CD4-positive, alpha-beta T cell (primary cell): ENCODE measurements at regions not wholly inside any gene's neighbourhood (a gene's known extent, or its start where the extent isn't known, plus 50 kb on each side); places are given as distances from the start of the nearest gene placed in this dataset.

Source experiments
- ATAC-seq: fragments of 200-7000 bp; cut with Tn5 transposase; one replicate; pipeline ENCODE4 v1.10.0; 2022; ENCODE audit warnings: mild to moderate bottlenecking; ENCODE audit not compliant: poor library complexity
- CTCF ChIA-PET: fragments of 350-600 bp; sonication (Branson Sonifier 250); formaldehyde crosslinking; loops from one replicate; lab custom pipeline; 2021; ENCODE audit warnings: antibody characterized with exemption, inconsistent platforms; lab: Charles Lee
- POLR2A ChIA-PET: fragments of 350-600 bp; sonication (Branson Sonifier 250); formaldehyde crosslinking; loops from one replicate; lab custom pipeline; 2021; ENCODE audit warnings: antibody characterized with exemption, inconsistent platforms; lab: Charles Lee
- DNase-seq, 14 experiments: peaks; one replicate each; pipeline ENCODE4 v3.0.0-alpha.2; 2013 to 2020; ENCODE audit warnings: mixed read lengths in 2 of 14
- H3K27ac ChIP-seq, 2 donors: one replicate each; pipeline versions ENCODE4 v1.5.1 to v1.7.0; 2013; ENCODE audit warnings: low read length in 2 of 2, low read depth in 1 of 2, mild to moderate bottlenecking in 1 of 2
- H3K27me3 ChIP-seq, 2 experiments: 1 replicate in 1 of 2; 2 replicates in 1 of 2; pipeline versions ENCODE4 v1.6.1 to v1.7.0; 2013; ENCODE audit warnings: low read length in 2 of 2, control low read depth in 1 of 2, mild to moderate bottlenecking in 1 of 2, moderate library complexity in 1 of 2; ENCODE audit not compliant: insufficient read depth in 2 of 2, control insufficient read depth in 1 of 2
- H3K36me3 ChIP-seq: one replicate; pipeline ENCODE4 v1.6.1; 2013; ENCODE audit warnings: low read length, control low read depth; ENCODE audit not compliant: insufficient read depth
- H3K4me1 ChIP-seq: one replicate; pipeline ENCODE4 v1.6.1; 2013; ENCODE audit warnings: low read length, control low read depth; ENCODE audit not compliant: insufficient read depth
- H3K4me3 ChIP-seq: one replicate; pipeline ENCODE4 v1.5.1; 2013; ENCODE audit warnings: mild to moderate bottlenecking, low read length, moderate library complexity
- H3K9me3 ChIP-seq, 2 experiments: 1 replicate in 1 of 2; 2 replicates in 1 of 2; pipeline versions ENCODE4 v1.6.1 to v1.7.0; 2013; ENCODE audit warnings: low read length in 2 of 2, mild to moderate bottlenecking in 2 of 2, control low read depth in 1 of 2, moderate library complexity in 1 of 2; ENCODE audit not compliant: control insufficient read depth in 1 of 2, insufficient read depth in 1 of 2
- H3K27ac Mint-ChIP-seq: one replicate; pipeline ENCODE4 v1.8.0; 2020; ENCODE audit warnings: mixed read lengths
- H3K27me3 Mint-ChIP-seq: one replicate; pipeline ENCODE4 v1.8.0; 2021; ENCODE audit warnings: mixed read lengths
- H3K36me3 Mint-ChIP-seq: one replicate; pipeline ENCODE4 v1.8.0; 2021; ENCODE audit warnings: low read depth, mixed read lengths
- H3K4me1 Mint-ChIP-seq: one replicate; pipeline ENCODE4 v1.8.0; 2021; ENCODE audit warnings: low read depth, mixed read lengths
- H3K4me3 Mint-ChIP-seq: one replicate; pipeline ENCODE4 v1.8.0; 2020; ENCODE audit warnings: mild to moderate bottlenecking, mixed read lengths
- H3K9me3 Mint-ChIP-seq: one replicate; pipeline ENCODE4 v1.8.0; 2020; ENCODE audit warnings: mixed read lengths
- intact Hi-C, 2 experiments: fragments of 100-400 bp; cut with DNase I in 1 of 2; cut with micrococcal nuclease in 1 of 2; formaldehyde crosslinking; loops; one replicate each; pipeline versions ENCODE4 v1.15.1 to v1.9.0; 2023 to 2025; cut with DNase I, micrococcal nuclease
- TF ChIP-seq, protein P1 (sequence below): fragments of 200-600 bp; IDR thresholded peaks from one replicate; pipeline ENCODE4 v1.8.0; 2022; ENCODE audit warnings: antibody characterized with exemption, mild to moderate bottlenecking

DNA sequence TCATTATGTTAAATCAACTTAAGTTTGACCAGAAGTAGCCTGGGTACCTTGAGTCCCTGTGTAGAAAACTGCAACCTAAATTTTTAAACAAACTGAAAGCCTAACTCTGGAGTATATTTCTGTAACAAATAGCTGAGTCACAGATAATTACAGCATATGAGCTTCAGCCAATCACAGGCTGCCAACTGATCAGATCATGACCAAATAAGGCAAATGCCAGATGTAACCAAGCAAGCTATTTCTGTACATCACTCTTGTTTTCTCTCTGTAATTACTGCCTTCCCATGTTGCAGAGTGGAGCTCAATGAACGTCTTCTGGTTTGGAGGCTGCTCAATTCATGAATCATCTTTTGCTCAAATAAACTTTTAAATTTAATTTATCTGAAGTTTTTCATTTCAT lies 980.9 kb upstream of the DIAPH2 start:
- H3K27me3 ChIP-seq: no peaks in the 10 kb centered on the region
- POLR2A ChIA-PET: no interaction called here
- H3K4me1 Mint-ChIP-seq: no peaks in the 10 kb centered on the region
- CTCF ChIA-PET: no interaction called here
- H3K27ac ChIP-seq: no peak overlapping the region
- ATAC-seq: no peak
- no peaks in the 10 kb centered on the region for H3K36me3 Mint-ChIP-seq
- no peak overlapping the region for H3K4me3 ChIP-seq
- TF ChIP-seq, protein P1, sequence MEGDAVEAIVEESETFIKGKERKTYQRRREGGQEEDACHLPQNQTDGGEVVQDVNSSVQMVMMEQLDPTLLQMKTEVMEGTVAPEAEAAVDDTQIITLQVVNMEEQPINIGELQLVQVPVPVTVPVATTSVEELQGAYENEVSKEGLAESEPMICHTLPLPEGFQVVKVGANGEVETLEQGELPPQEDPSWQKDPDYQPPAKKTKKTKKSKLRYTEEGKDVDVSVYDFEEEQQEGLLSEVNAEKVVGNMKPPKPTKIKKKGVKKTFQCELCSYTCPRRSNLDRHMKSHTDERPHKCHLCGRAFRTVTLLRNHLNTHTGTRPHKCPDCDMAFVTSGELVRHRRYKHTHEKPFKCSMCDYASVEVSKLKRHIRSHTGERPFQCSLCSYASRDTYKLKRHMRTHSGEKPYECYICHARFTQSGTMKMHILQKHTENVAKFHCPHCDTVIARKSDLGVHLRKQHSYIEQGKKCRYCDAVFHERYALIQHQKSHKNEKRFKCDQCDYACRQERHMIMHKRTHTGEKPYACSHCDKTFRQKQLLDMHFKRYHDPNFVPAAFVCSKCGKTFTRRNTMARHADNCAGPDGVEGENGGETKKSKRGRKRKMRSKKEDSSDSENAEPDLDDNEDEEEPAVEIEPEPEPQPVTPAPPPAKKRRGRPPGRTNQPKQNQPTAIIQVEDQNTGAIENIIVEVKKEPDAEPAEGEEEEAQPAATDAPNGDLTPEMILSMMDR: no peak
- peaks cover 0 to 4% of the 10 kb centered on the region in 2 experiments for H3K9me3 ChIP-seq
- H3K27ac Mint-ChIP-seq: no peak overlapping the region
- no peaks in the 10 kb centered on the region for H3K4me1 ChIP-seq
- no peak for DNase-seq
- H3K9me3 Mint-ChIP-seq: peaks cover 5% of the 10 kb centered on the region
- no peak overlapping the region for H3K4me3 Mint-ChIP-seq
- intact Hi-C loops: no loop called here
- H3K27me3 Mint-ChIP-seq: no peaks in the 10 kb centered on the region
- no peaks in the 10 kb centered on the region for H3K36me3 ChIP-seq

DNA sequence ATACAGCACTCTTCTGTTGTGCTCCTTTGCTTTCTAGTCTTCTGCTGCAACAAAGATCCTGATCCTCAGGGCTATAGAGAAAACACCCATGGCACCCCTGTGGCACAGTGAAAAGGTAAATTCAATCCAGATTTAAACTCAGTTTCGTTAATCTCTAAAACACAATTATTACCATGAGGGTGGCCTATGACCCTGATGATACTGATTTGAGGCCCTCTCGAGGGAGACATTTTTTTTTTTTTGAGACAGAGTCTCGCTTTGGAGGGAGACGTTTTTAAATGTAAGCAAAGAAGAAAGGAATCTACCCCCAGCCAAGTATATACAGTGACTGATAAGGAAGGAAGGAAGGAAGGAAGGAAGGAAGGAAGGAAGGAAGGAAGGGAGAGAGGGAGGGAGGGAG lies 967.8 kb upstream of the DIAPH2 start:
- Histone ChIP-seq H3K36me3 (no peaks in the 10 kb centered on the region), H3K4me1 (no peaks in the 10 kb centered on the region), H3K9me3 (no peaks in the 10 kb centered on the region), H3K4me3 (no peak overlapping the region), H3K27me3 (no peaks in the 10 kb centered on the region), H3K27ac (no peak overlapping the region)
- no peak for ATAC-seq
- Mint-ChIP-seq H3K27ac (no peak overlapping the region), H3K4me3 (no peak overlapping the region), H3K4me1 (no peaks in the 10 kb centered on the region), H3K9me3 (peaks cover 5% of the 10 kb centered on the region), H3K27me3 (no peaks in the 10 kb centered on the region), H3K36me3 (no peaks in the 10 kb centered on the region)
- CTCF ChIA-PET: no interaction called here
- TF ChIP-seq, protein P1: no peak
- no peak for DNase-seq
- intact Hi-C loops: no loop called here
- POLR2A ChIA-PET: no interaction called here

DNA sequence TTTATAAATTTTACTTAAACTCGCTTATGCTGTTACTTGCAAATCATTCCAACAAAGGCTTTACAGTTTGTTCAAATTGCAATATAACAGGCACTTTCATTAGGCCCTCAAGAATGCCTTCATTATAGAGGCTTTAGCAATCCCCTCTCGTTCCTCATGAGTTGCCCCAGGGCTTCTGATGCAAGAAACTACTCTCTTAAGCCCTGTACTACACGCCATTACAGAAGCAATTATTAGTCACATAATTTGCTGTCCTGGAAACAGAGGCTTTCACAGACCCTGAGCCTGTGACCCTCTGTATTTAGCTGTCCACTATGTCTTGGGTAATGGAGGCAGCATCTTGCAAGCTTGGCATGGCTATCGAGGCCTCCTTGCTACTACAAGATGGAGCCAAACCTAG lies 965.9 kb upstream of the DIAPH2 start:
- Mint-ChIP-seq H3K36me3 (no peaks in the 10 kb centered on the region), H3K4me1 (no peaks in the 10 kb centered on the region), H3K9me3 (peaks cover 5% of the 10 kb centered on the region), H3K4me3 (no peak overlapping the region), H3K27ac (no peak overlapping the region), H3K27me3 (no peaks in the 10 kb centered on the region)
- DNase-seq (no peak), ATAC-seq (no peak)
- H3K36me3 ChIP-seq: no peaks in the 10 kb centered on the region
- H3K27ac ChIP-seq: no peak overlapping the region
- no peaks in the 10 kb centered on the region for H3K9me3 ChIP-seq
- CTCF ChIA-PET: no interaction called here
- POLR2A ChIA-PET: no interaction called here
- H3K27me3 ChIP-seq: no peaks in the 10 kb centered on the region
- H3K4me3 ChIP-seq: no peak overlapping the region
- intact Hi-C loops: no loop called here
- TF ChIP-seq, protein P1: no peak
- H3K4me1 ChIP-seq: no peaks in the 10 kb centered on the region
